ENCODE measurements at regions not wholly inside any gene's neighbourhood (a gene's known extent, or its start where the extent isn't known, plus 50 kb on each side); places are given as distances from the start of the nearest gene placed in this dataset.

DNA sequence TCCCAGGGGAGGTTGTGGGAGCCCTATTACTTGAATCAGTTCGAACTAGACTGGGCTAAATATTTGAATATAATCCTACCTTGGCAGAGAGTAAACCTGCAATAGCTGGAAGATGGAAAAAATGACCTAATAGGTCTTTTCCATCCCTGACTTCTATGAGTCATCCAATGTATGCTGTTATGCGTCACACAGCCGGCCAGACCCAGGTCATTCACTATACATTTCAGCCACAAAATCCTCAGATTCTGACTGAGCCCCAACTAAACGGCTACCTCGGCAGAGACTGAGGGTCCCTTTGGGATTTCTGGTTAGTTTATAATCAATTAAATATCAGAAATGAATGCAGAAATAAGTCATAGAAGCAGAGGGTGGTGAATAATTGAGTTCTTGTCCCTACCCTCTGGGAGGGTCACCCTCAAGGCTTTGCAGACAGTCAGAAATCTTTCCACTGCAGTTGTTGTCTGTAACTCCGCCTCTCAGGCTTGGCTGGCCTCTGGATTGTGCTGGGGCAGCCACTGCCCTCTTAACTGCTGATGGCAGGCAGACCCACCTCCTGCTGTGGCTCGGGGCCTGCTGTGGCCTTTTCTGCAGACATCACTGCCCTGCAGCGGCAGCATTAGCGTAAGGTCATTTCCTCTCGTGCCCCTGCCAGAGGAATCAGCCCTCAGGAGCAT, 240.5 kb downstream of the TGFB2 start:
- H3K4me3 ChIP-seq: no peak overlapping the region
- H3K36me3 ChIP-seq: no peaks in the 10 kb centered on the region
- H3K9me3 ChIP-seq: no peaks in the 10 kb centered on the region
- TF ChIP-seq POLR2A (IDR thresholded peaks at IDR 0.05): no peak
- TF ChIP-seq, protein P1, sequence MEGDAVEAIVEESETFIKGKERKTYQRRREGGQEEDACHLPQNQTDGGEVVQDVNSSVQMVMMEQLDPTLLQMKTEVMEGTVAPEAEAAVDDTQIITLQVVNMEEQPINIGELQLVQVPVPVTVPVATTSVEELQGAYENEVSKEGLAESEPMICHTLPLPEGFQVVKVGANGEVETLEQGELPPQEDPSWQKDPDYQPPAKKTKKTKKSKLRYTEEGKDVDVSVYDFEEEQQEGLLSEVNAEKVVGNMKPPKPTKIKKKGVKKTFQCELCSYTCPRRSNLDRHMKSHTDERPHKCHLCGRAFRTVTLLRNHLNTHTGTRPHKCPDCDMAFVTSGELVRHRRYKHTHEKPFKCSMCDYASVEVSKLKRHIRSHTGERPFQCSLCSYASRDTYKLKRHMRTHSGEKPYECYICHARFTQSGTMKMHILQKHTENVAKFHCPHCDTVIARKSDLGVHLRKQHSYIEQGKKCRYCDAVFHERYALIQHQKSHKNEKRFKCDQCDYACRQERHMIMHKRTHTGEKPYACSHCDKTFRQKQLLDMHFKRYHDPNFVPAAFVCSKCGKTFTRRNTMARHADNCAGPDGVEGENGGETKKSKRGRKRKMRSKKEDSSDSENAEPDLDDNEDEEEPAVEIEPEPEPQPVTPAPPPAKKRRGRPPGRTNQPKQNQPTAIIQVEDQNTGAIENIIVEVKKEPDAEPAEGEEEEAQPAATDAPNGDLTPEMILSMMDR (IDR thresholded peaks at IDR 0.05): no peak
- intact Hi-C loops (cut with DNase I): no loop called here
- H3K27me3 ChIP-seq: no peaks in the 10 kb centered on the region
- 37 to 42% methylated on average over 9 of the region's 10 CpGs for WGBS, 2 donors
- DNase-seq: no peak
- H3K27ac ChIP-seq: peak overlapping the region in 1 of 4 donors; percentile 19
- H3K4me1 ChIP-seq: peaks cover 0 to 19% (median 11%) of the 10 kb centered on the region in 3 donors

GRCh38 chr1:218587900-218588299, 242.8 kb downstream of the TGFB2 start:
- H3K4me3 ChIP-seq: no peak overlapping the region
- TF ChIP-seq, protein P1 (IDR thresholded peaks at IDR 0.05): no peak
- TF ChIP-seq POLR2A (IDR thresholded peaks at IDR 0.05): no peak
- no peaks in the 10 kb centered on the region for H3K36me3 ChIP-seq
- H3K9me3 ChIP-seq: no peaks in the 10 kb centered on the region
- H3K27me3 ChIP-seq: no peaks in the 10 kb centered on the region
- intact Hi-C loops (cut with DNase I): no loop called here
- WGBS, 2 donors: 74% methylated on average over 2 of the region's 2 CpGs
- no peak overlapping the region for H3K27ac ChIP-seq
- no peak for DNase-seq
- peaks cover 0 to 19% (median 11%) of the 10 kb centered on the region in 3 donors for H3K4me1 ChIP-seq

DNA sequence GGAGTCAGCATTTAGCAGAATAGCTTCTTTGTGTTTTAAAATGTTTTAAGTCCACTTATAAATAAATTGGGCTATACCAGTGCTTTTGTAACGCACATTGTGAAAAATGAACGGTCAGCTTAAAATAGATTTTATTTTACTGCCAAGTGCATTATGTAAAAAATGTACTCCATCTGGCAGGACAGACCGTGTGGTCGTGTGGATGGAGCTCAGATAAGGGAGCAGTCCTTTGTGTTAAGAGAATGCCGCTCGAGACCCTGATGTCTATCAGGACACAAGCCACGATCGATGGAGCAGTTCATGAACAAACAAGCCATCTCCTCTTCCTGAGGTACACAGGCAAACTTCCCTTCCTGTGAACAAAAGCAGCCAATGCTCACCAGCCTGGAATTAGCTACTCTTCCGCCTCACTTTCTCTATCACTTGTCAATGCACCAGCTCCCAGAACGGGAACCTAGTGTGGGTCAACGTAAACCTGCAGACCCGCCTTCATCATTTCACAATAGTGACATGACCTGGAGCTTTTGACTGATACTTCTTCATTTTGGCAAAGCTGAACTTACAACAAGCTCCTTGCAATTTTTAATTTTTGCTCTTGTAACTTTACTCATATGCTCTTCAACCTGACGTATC, 243.5 kb downstream of the TGFB2 start:
- Histone ChIP-seq H3K27ac (no peak overlapping the region), H3K4me3 (no peak overlapping the region), H3K4me1 (peaks cover 0 to 19% (median 11%) of the 10 kb centered on the region in 3 donors), H3K27me3 (no peaks in the 10 kb centered on the region), H3K9me3 (no peaks in the 10 kb centered on the region), H3K36me3 (no peaks in the 10 kb centered on the region)
- TF ChIP-seq POLR2A (IDR thresholded peaks at IDR 0.05): no peak
- TF ChIP-seq, protein P1 (IDR thresholded peaks at IDR 0.05): no peak
- intact Hi-C loops (cut with DNase I): no loop called here
- no peak for DNase-seq
- WGBS, 2 donors: 55 to 60% methylated on average over 13 of the region's 13 CpGs

GRCh38 chr1:218589487-218589886, 244.4 kb downstream of the TGFB2 start:
- 82 to 83% methylated on average over 6 of the region's 6 CpGs for WGBS, 2 donors
- no peak for DNase-seq
- intact Hi-C loops (cut with DNase I): no loop called here
- no peaks in the 10 kb centered on the region for H3K27me3 ChIP-seq
- TF ChIP-seq POLR2A (IDR thresholded peaks at IDR 0.05): no peak
- TF ChIP-seq, protein P1 (IDR thresholded peaks at IDR 0.05): no peak
- no peak overlapping the region for H3K27ac ChIP-seq
- no peaks in the 10 kb centered on the region for H3K9me3 ChIP-seq
- no peaks in the 10 kb centered on the region for H3K36me3 ChIP-seq
- H3K4me1 ChIP-seq: peaks cover 0 to 18% (median 11%) of the 10 kb centered on the region in 3 donors
- H3K4me3 ChIP-seq: no peak overlapping the region

- H3K9me3 ChIP-seq: no peaks in the 10 kb centered on the region
- intact Hi-C loops (cut with DNase I): no loop called here
- DNase-seq: no peak
Observed at GRCh38 chr1:218591966-218592365, 246.8 kb downstream of the TGFB2 start.

More at GRCh38 chr1:218591966-218592365, 246.8 kb downstream of the TGFB2 start:
- TF ChIP-seq, protein P1 (IDR thresholded peaks at IDR 0.05): no peak
- TF ChIP-seq POLR2A (IDR thresholded peaks at IDR 0.05): no peak
- Histone ChIP-seq H3K4me3 (no peak overlapping the region), H3K36me3 (no peaks in the 10 kb centered on the region), H3K4me1 (no peaks in the 10 kb centered on the region), H3K27me3 (no peaks in the 10 kb centered on the region), H3K27ac (no peak overlapping the region)

Measured in esophagus squamous epithelium (tissue), 5 donors.